Erythroblast (primary cell): ENCODE measurements at regions not wholly inside any gene's neighbourhood (a gene's known extent, or its start where the extent isn't known, plus 50 kb on each side); places are given as distances from the start of the nearest gene placed in this dataset.

Source experiments
- GATA1 ChIP-seq: IDR thresholded peaks from 2 replicates; pipeline ENCODE4 v1.6.1; 2011; ENCODE audit warnings: low read depth, mild to moderate bottlenecking, control low read depth, low read length, moderate library complexity
- POLR2A ChIP-seq: IDR thresholded peaks from 2 replicates; pipeline ENCODE4 v1.6.1; 2011; ENCODE audit warnings: mild to moderate bottlenecking, low read length

- TF ChIP-seq POLR2A (no peak), GATA1 (no peak)
Observed at GRCh38 chr5:33210978-33211377, 229.8 kb upstream of the TARS1 start.
